Trophoblast cell (in vitro differentiated cells and primary cell): ENCODE measurements at regions not wholly inside any gene's neighbourhood (a gene's known extent, or its start where the extent isn't known, plus 50 kb on each side); places are given as distances from the start of the nearest gene placed in this dataset.
A peak's percentile ranks its signal among the peaks of the same experiment; 100 is the strongest.

Experiments used
- DNase-seq, 2 donors: peaks; one replicate each; pipeline ENCODE4 v3.0.0-alpha.2; 2016
- H2AFZ ChIP-seq: 2 replicates; pipeline ENCODE4 v1.6.1; 2013; ENCODE audit warnings: low read length, moderate library complexity, mild to moderate bottlenecking; ENCODE audit not compliant: insufficient read depth, poor library complexity
- H2AK5ac ChIP-seq: 2 replicates; pipeline ENCODE4 v1.6.1; 2013; ENCODE audit warnings: mild to moderate bottlenecking, low read length
- H2BK120ac ChIP-seq: 2 replicates; pipeline ENCODE4 v1.6.1; 2013; ENCODE audit warnings: low read length, mild to moderate bottlenecking, moderate library complexity; ENCODE audit not compliant: insufficient read depth, poor library complexity
- H2BK12ac ChIP-seq: 2 replicates; pipeline ENCODE4 v1.6.1; 2013; ENCODE audit warnings: mild to moderate bottlenecking, low read length, moderate library complexity
- H2BK5ac ChIP-seq: 2 replicates; pipeline ENCODE4 v1.6.1; 2013; ENCODE audit warnings: low read length, low read depth, moderate library complexity, mild to moderate bottlenecking; ENCODE audit not compliant: poor library complexity
- H3K14ac ChIP-seq: 2 replicates; pipeline ENCODE4 v1.6.1; 2013; ENCODE audit warnings: mild to moderate bottlenecking, low read length
- H3K18ac ChIP-seq: 2 replicates; pipeline ENCODE4 v1.6.1; 2013; ENCODE audit warnings: mild to moderate bottlenecking, low read length
- H3K23ac ChIP-seq: 2 replicates; pipeline ENCODE4 v1.6.1; 2013; ENCODE audit warnings: low read length
- H3K27ac ChIP-seq: 2 replicates; pipeline ENCODE4 v1.5.1; 2013; ENCODE audit warnings: low read depth, mild to moderate bottlenecking, inconsistent platforms, low read length, moderate library complexity
- H3K27me3 ChIP-seq: 2 replicates; pipeline ENCODE4 v1.6.1; 2013; ENCODE audit warnings: inconsistent platforms, mild to moderate bottlenecking, low read length, moderate library complexity; ENCODE audit not compliant: insufficient read depth
- H3K36me3 ChIP-seq, 2 experiments: 1 replicate in 1 of 2; 2 replicates in 1 of 2; pipeline ENCODE4 v1.6.1; 2013; ENCODE audit warnings: low read length in 2 of 2, mild to moderate bottlenecking in 2 of 2, moderate library complexity in 1 of 2; ENCODE audit not compliant: insufficient read depth in 2 of 2, control insufficient read depth in 1 of 2
- H3K4ac ChIP-seq: 2 replicates; pipeline ENCODE4 v1.6.1; 2013; ENCODE audit warnings: low read depth, mild to moderate bottlenecking, low read length, moderate library complexity
- H3K4me1 ChIP-seq, 2 experiments: 1 replicate in 1 of 2; 2 replicates in 1 of 2; pipeline ENCODE4 v1.6.1; 2013; ENCODE audit warnings: low read length in 2 of 2, mild to moderate bottlenecking in 2 of 2, moderate library complexity in 1 of 2; ENCODE audit not compliant: insufficient read depth in 2 of 2, control insufficient read depth in 1 of 2
- H3K4me2 ChIP-seq: 2 replicates; pipeline ENCODE4 v1.6.1; 2013; ENCODE audit warnings: inconsistent platforms, mild to moderate bottlenecking, low read length, moderate library complexity
- H3K4me3 ChIP-seq: 2 replicates; pipeline ENCODE4 v1.5.1; 2013; ENCODE audit warnings: mild to moderate bottlenecking, low read depth, low read length, inconsistent platforms
- H3K79me1 ChIP-seq: one replicate; pipeline ENCODE4 v1.6.1; 2013; ENCODE audit warnings: low read length
- H3K79me2 ChIP-seq: 2 replicates; pipeline ENCODE4 v1.6.1; 2013; ENCODE audit warnings: low read length, mild to moderate bottlenecking; ENCODE audit not compliant: control insufficient read depth, insufficient read depth, poor library complexity
- H3K9ac ChIP-seq: 2 replicates; pipeline ENCODE4 v1.6.1; 2013; ENCODE audit warnings: mild to moderate bottlenecking, low read length
- H3K9me3 ChIP-seq: 2 replicates; pipeline ENCODE4 v1.6.1; 2013; ENCODE audit warnings: low read depth, mild to moderate bottlenecking, control low read depth, inconsistent platforms, low read length; ENCODE audit not compliant: insufficient read depth
- H4K12ac ChIP-seq: 2 replicates; pipeline ENCODE4 v1.6.1; 2013; ENCODE audit warnings: low read depth, mild to moderate bottlenecking, low read length, moderate library complexity
- H4K8ac ChIP-seq: 2 replicates; pipeline ENCODE4 v1.6.1; 2013; ENCODE audit warnings: low read depth, mild to moderate bottlenecking, low read length, moderate library complexity
- H4K91ac ChIP-seq: one replicate; pipeline ENCODE4 v1.6.1; 2013; ENCODE audit warnings: low read depth, mild to moderate bottlenecking, low read length, moderate library complexity
- WGBS: extraction: QIAGEN DNeasy Blood & Tissue Kit; methylation state at CpG from one replicate; pipeline ENCODE4 v1.1.7; 2013; ENCODE audit warnings: missing lambda C conversion rate; ENCODE audit not compliant: insufficient read length, insufficient coverage; ENCODE audit errors: extremely low coverage; 5-methylcytosine and 5-hydroxymethylcytosine counted together

- no CpG with 5 or more reads among the region's 3 CpGs for WGBS
- no peaks in the 10 kb centered on the region for H3K36me3 ChIP-seq
These were observed 171.7 kb upstream of the KLF12 start for GRCh38 chr13:74305876-74306275.

GRCh38 chr13:74301258-74301935 is 167.2 kb upstream of the KLF12 start:
- Histone ChIP-seq H4K12ac (no peak overlapping the region), H2BK5ac (no peak overlapping the region)

More at GRCh38 chr13:74305876-74306275, 171.7 kb upstream of the KLF12 start:
- Histone ChIP-seq H4K91ac (no peak overlapping the region), H3K4me2 (no peak overlapping the region), H3K14ac (no peak overlapping the region), H3K4ac (no peak overlapping the region), H2BK12ac (no peak overlapping the region), H2AK5ac (no peak overlapping the region), H2AFZ (no peak overlapping the region), H3K27me3 (no peaks in the 10 kb centered on the region), H2BK5ac (no peak overlapping the region), H3K9me3 (no peaks in the 10 kb centered on the region), H3K4me1 (no peaks in the 10 kb centered on the region), H3K79me2 (no peaks in the 10 kb centered on the region), H2BK120ac (no peak overlapping the region), H3K27ac (no peak overlapping the region), H3K9ac (no peak overlapping the region), H3K79me1 (no peaks in the 10 kb centered on the region), H4K8ac (no peak overlapping the region), H4K12ac (no peak overlapping the region), H3K18ac (no peak overlapping the region), H3K4me3 (no peak overlapping the region), H3K23ac (no peak overlapping the region)
- DNase-seq: no peak

GRCh38 chr13:74300162-74300561 is 166.0 kb upstream of the KLF12 start:
- H3K36me3 ChIP-seq: no peaks in the 10 kb centered on the region
- no peak overlapping the region for H2AK5ac ChIP-seq
- H4K91ac ChIP-seq: no peak overlapping the region
- no peak overlapping the region for H4K12ac ChIP-seq
- H2AFZ ChIP-seq: no peak overlapping the region
- no peaks in the 10 kb centered on the region for H3K79me2 ChIP-seq
- H2BK120ac ChIP-seq: no peak overlapping the region
- no peaks in the 10 kb centered on the region for H3K27me3 ChIP-seq
- no peak overlapping the region for H3K27ac ChIP-seq
- no peak overlapping the region for H3K4me3 ChIP-seq
- no peak overlapping the region for H3K23ac ChIP-seq
- H3K79me1 ChIP-seq: no peaks in the 10 kb centered on the region
- H2BK5ac ChIP-seq: no peak overlapping the region
- H3K14ac ChIP-seq: no peak overlapping the region
- DNase-seq: no peak
- H3K4me2 ChIP-seq: no peak overlapping the region
- H3K4ac ChIP-seq: no peak overlapping the region
- H2BK12ac ChIP-seq: no peak overlapping the region
- no peak overlapping the region for H3K9ac ChIP-seq
- H3K18ac ChIP-seq: no peak overlapping the region
- no peaks in the 10 kb centered on the region for H3K4me1 ChIP-seq
- no peaks in the 10 kb centered on the region for H3K9me3 ChIP-seq
- H4K8ac ChIP-seq: no peak overlapping the region

More at GRCh38 chr13:74301258-74301935, 167.2 kb upstream of the KLF12 start:
- no peak overlapping the region for H4K8ac ChIP-seq
- no peaks in the 10 kb centered on the region for H3K4me1 ChIP-seq
- H3K9me3 ChIP-seq: no peaks in the 10 kb centered on the region
- H3K4ac ChIP-seq: no peak overlapping the region
- H4K91ac ChIP-seq: no peak overlapping the region
- H2BK120ac ChIP-seq: no peak overlapping the region
- no peak overlapping the region for H3K4me3 ChIP-seq
- H3K4me2 ChIP-seq: no peak overlapping the region
- no peaks in the 10 kb centered on the region for H3K36me3 ChIP-seq
- no peak overlapping the region for H3K27ac ChIP-seq
- no peak overlapping the region for H2AFZ ChIP-seq
- H2AK5ac ChIP-seq: no peak overlapping the region
- DNase-seq: peak in 1 of 2 donors; percentile 11
- no peak overlapping the region for H3K14ac ChIP-seq
- no peak overlapping the region for H3K23ac ChIP-seq
- no peaks in the 10 kb centered on the region for H3K27me3 ChIP-seq
- H3K79me2 ChIP-seq: no peaks in the 10 kb centered on the region
- H3K79me1 ChIP-seq: no peaks in the 10 kb centered on the region
- no peak overlapping the region for H3K18ac ChIP-seq
- H3K9ac ChIP-seq: no peak overlapping the region
- WGBS: no CpG with 5 or more reads among the region's 9 CpGs
- no peak overlapping the region for H2BK12ac ChIP-seq

- Histone ChIP-seq H3K9ac (no peak overlapping the region), H2AK5ac (no peak overlapping the region), H3K79me1 (no peaks in the 10 kb centered on the region), H3K27me3 (no peaks in the 10 kb centered on the region), H3K27ac (no peak overlapping the region), H3K4me3 (no peak overlapping the region), H3K23ac (no peak overlapping the region), H2BK5ac (no peak overlapping the region), H4K91ac (no peak overlapping the region), H2AFZ (no peak overlapping the region), H2BK120ac (no peak overlapping the region), H3K14ac (no peak overlapping the region), H3K36me3 (no peaks in the 10 kb centered on the region), H3K4ac (no peak overlapping the region), H2BK12ac (no peak overlapping the region), H3K4me1 (no peaks in the 10 kb centered on the region), H3K18ac (no peak overlapping the region), H3K4me2 (no peak overlapping the region), H4K8ac (no peak overlapping the region), H3K9me3 (no peaks in the 10 kb centered on the region), H4K12ac (no peak overlapping the region), H3K79me2 (no peaks in the 10 kb centered on the region)
- no CpG with 5 or more reads among the region's 2 CpGs for WGBS
- no peak for DNase-seq
These were observed 165.5 kb upstream of the KLF12 start for GRCh38 chr13:74299721-74300120.
